GM23248 (cell line): ENCODE measurements at regions not wholly inside any gene's neighbourhood (a gene's known extent, or its start where the extent isn't known, plus 50 kb on each side); places are given as distances from the start of the nearest gene placed in this dataset.

Experiments used
- EZH2 ChIP-seq: fragments of 200-600 bp; sonication (generic); IDR thresholded peaks from 2 replicates; pipeline ENCODE4 v1.6.1; 2018; ENCODE audit warnings: antibody characterized with exemption, mild to moderate bottlenecking; ENCODE audit not compliant: insufficient read depth, poor library complexity, severe bottlenecking
- EZH2phosphoT487 ChIP-seq: fragments of 200-600 bp; sonication (generic); IDR thresholded peaks from 2 replicates; pipeline ENCODE4 v1.6.1; 2018; ENCODE audit warnings: antibody characterized with exemption, moderate library complexity, mild to moderate bottlenecking, low read depth; ENCODE audit not compliant: insufficient read depth

GRCh38 chr15:83340087-83340486 lies 55.6 kb upstream of the BNC1 start:
- TF ChIP-seq EZH2phosphoT487 (no peak), EZH2 (no peak)
